ENCODE measurements at regions not wholly inside any gene's neighbourhood (a gene's known extent, or its start where the extent isn't known, plus 50 kb on each side); places are given as distances from the start of the nearest gene placed in this dataset.

DNA sequence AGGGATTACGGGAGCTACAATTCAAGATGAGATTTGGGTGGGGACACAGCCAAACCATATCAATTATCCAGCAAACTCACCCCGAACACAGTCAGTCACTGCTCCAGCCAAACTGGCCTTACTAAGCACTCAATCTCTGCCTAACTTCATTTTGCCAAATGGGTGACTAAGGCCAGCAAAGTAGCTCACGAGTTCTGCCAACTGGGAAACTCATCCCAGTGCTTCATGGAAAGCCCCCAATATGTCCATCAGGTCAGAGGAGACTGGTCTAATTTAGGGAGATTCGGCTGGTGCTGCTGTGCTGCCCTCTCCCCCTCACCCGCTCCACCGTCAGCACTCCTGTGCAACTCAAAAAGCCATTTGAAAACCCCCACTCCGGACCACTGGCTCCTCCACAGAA is 324.0 kb downstream of the FOXO1 start:
- ATAC-seq (no peak), DNase-seq (ENCODE audit: low read depth, low spot score) (no peak), FAIRE-seq (no peak)
- in situ Hi-C loops (cut with MboI) (no loop called here), intact Hi-C loops (cut with micrococcal nuclease; ENCODE audit: unreplicated experiment) (no loop called here)
- BruUV-seq (replicated peaks) = no TSS peak
- ChIA-PET POLR2A (no interaction called here), CTCF (interaction anchor here (1.1 kb wide), 1 partner anchor 148 kb away, joined by 3 read pairs; no protein-coding TSS in a partner anchor), RAD21 (ENCODE audit: unreplicated experiment) (no interaction called here), SMC1A (ENCODE audit: uncharacterized antibody, unreplicated experiment) (interaction anchor here (0.9 to 1.3 kb wide), 4 partner anchors 11 to 92 kb away, joined by 3 to 4 read pairs (median 3); no protein-coding TSS in a partner anchor)
- no peak overlapping the region for H3K27ac ChIP-seq (ENCODE audit: control insufficient read depth, insufficient read depth)
- H3K4me1 ChIP-seq (ENCODE audit: control insufficient read depth, insufficient read depth, low read length) = peaks cover 11% of the 10 kb centered on the region
- H4K20me1 ChIP-seq (ENCODE audit: control insufficient read depth, insufficient read depth) = no peaks in the 10 kb centered on the region
- TF ChIP-seq SP1 (IDR thresholded peaks at IDR 0.05; ENCODE audit: low read depth, low read length) (no peak), SUZ12 (IDR thresholded peaks at IDR 0.05; ENCODE audit: unreplicated experiment) (no peak), WRNIP1 (IDR thresholded peaks at IDR 0.05; ENCODE audit: borderline replicate concordance, low read depth, low read length) (no peak), JUNB (IDR thresholded peaks at IDR 0.05) (no peak), TBL1XR1 (IDR thresholded peaks at IDR 0.05; ENCODE audit: low read depth, low read length) (no peak), HCFC1 (IDR thresholded peaks at IDR 0.05; ENCODE audit: low read length) (no peak), IKZF1 (conservative IDR thresholded peaks at IDR 0.05) (no peak), BACH1 (IDR thresholded peaks at IDR 0.05; ENCODE audit: borderline replicate concordance) (no peak), NR2C1 (IDR thresholded peaks at IDR 0.05) (no peak), DPF2 (IDR thresholded peaks at IDR 0.05) (no peak), TARDBP (IDR thresholded peaks at IDR 0.05; ENCODE audit: borderline replicate concordance) (no peak), STAT1 (conservative IDR thresholded peaks at IDR 0.05) (no peak), ESRRA (IDR thresholded peaks at IDR 0.05; ENCODE audit: low read length) (no peak)
- TF ChIP-seq, protein P1, sequence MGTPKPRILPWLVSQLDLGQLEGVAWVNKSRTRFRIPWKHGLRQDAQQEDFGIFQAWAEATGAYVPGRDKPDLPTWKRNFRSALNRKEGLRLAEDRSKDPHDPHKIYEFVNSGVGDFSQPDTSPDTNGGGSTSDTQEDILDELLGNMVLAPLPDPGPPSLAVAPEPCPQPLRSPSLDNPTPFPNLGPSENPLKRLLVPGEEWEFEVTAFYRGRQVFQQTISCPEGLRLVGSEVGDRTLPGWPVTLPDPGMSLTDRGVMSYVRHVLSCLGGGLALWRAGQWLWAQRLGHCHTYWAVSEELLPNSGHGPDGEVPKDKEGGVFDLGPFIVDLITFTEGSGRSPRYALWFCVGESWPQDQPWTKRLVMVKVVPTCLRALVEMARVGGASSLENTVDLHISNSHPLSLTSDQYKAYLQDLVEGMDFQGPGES (IDR thresholded peaks at IDR 0.05) = no peak
- TF ChIP-seq, protein P2, sequence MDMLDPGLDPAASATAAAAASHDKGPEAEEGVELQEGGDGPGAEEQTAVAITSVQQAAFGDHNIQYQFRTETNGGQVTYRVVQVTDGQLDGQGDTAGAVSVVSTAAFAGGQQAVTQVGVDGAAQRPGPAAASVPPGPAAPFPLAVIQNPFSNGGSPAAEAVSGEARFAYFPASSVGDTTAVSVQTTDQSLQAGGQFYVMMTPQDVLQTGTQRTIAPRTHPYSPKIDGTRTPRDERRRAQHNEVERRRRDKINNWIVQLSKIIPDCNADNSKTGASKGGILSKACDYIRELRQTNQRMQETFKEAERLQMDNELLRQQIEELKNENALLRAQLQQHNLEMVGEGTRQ (IDR thresholded peaks at IDR 0.05; ENCODE audit: borderline replicate concordance, low read depth, low read length) = no peak
- TF ChIP-seq, protein P3, sequence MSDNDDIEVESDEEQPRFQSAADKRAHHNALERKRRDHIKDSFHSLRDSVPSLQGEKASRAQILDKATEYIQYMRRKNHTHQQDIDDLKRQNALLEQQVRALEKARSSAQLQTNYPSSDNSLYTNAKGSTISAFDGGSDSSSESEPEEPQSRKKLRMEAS (IDR thresholded peaks at IDR 0.05; ENCODE audit: low read depth, low read length) = no peak
- TF ChIP-seq, protein P4, sequence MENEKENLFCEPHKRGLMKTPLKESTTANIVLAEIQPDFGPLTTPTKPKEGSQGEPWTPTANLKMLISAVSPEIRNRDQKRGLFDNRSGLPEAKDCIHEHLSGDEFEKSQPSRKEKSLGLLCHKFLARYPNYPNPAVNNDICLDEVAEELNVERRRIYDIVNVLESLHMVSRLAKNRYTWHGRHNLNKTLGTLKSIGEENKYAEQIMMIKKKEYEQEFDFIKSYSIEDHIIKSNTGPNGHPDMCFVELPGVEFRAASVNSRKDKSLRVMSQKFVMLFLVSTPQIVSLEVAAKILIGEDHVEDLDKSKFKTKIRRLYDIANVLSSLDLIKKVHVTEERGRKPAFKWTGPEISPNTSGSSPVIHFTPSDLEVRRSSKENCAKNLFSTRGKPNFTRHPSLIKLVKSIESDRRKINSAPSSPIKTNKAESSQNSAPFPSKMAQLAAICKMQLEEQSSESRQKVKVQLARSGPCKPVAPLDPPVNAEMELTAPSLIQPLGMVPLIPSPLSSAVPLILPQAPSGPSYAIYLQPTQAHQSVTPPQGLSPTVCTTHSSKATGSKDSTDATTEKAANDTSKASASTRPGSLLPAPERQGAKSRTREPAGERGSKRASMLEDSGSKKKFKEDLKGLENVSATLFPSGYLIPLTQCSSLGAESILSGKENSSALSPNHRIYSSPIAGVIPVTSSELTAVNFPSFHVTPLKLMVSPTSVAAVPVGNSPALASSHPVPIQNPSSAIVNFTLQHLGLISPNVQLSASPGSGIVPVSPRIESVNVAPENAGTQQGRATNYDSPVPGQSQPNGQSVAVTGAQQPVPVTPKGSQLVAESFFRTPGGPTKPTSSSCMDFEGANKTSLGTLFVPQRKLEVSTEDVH (IDR thresholded peaks at IDR 0.05; ENCODE audit: low read depth, partially characterized antibody) = no peak
- no peaks in the 10 kb centered on the region for H3K9me3 ChIP-seq (replicated peaks; ENCODE audit: control insufficient read depth, insufficient read depth, low read length)
- H3K27me3 ChIP-seq (replicated peaks in 1 of 2; ENCODE audit: control insufficient read depth in 2 of 2, insufficient read depth in 2 of 2, low read length in 1 of 2) = no peaks in the 10 kb centered on the region; a peak in 1 of 4 replicates
- no peaks in the 10 kb centered on the region for H3K36me3 ChIP-seq (ENCODE audit: control insufficient read depth in 2 of 2, insufficient read depth in 2 of 2, low read length in 1 of 2)
- H3K9ac ChIP-seq (ENCODE audit: control insufficient read depth, insufficient read depth, low read length) = no peak overlapping the region
- no peak overlapping the region for H3K4me2 ChIP-seq (ENCODE audit: control insufficient read depth, insufficient read depth)
- no peak overlapping the region for H2AFZ ChIP-seq (ENCODE audit: control insufficient read depth, low read depth, low read length)
- WGBS (ENCODE audit: insufficient coverage, insufficient replicate concordance, low lambda C conversion rate, missing lambda C conversion rate) = 45% methylated on average over 7 of the region's 7 CpGs
- no peaks in the 10 kb centered on the region for H3K79me2 ChIP-seq (ENCODE audit: control insufficient read depth, insufficient read depth, low read length)
- no peak overlapping the region for H3K4me3 ChIP-seq
